Colonic mucosa (tissue), 4 donors: ENCODE measurements at regions not wholly inside any gene's neighbourhood (a gene's known extent, or its start where the extent isn't known, plus 50 kb on each side); places are given as distances from the start of the nearest gene placed in this dataset.

Experiments
- DNase-seq: peaks from one replicate; pipeline ENCODE4 v3.0.0-alpha.2; 2020
- H3K27ac ChIP-seq: fragments of 200-600 bp; one replicate; pipeline ENCODE4 v1.8.0; 2021
- H3K27me3 ChIP-seq: fragments of 200-600 bp; one replicate; pipeline ENCODE4 v1.8.0; 2021
- H3K36me3 ChIP-seq: fragments of 200-600 bp; one replicate; pipeline ENCODE4 v1.8.0; 2021
- H3K4me1 ChIP-seq: fragments of 200-600 bp; one replicate; pipeline ENCODE4 v1.8.0; 2021; ENCODE audit warnings: mild to moderate bottlenecking
- H3K4me3 ChIP-seq: fragments of 200-600 bp; one replicate; pipeline ENCODE4 v1.8.0; 2021
- H3K9ac ChIP-seq, 2 donors: one replicate each; pipeline ENCODE4 v1.7.0; 2013; ENCODE audit warnings: control low read depth in 2 of 2, low read depth in 2 of 2, low read length in 2 of 2
- H3K9me3 ChIP-seq: fragments of 200-600 bp; one replicate; pipeline ENCODE4 v1.8.0; 2021
- CTCF ChIP-seq: fragments of 200-600 bp; IDR thresholded peaks from one replicate; pipeline ENCODE4 v1.8.0; 2022; ENCODE audit warnings: antibody characterized with exemption, mild to moderate bottlenecking
- intact Hi-C: fragments of 100-400 bp; cut with DNase I; formaldehyde crosslinking; loops from one replicate; pipeline ENCODE4 v1.14.1; 2022
- donor health status: healthy.
- donor health status: DM: no; HTN: no; CAD: no.
- donor health status: DM: no; HTN: no; CAD: no.

- intact Hi-C loops: no loop called here
Observed at GRCh38 chr7:110600956-110601355, 490.0 kb upstream of the LRRN3 start.

GRCh38 chr7:110601710-110602109 lies 489.2 kb upstream of the LRRN3 start:
- TF ChIP-seq CTCF: no peak
- no peaks in the 10 kb centered on the region for H3K9me3 ChIP-seq
- no peak for DNase-seq
- no peak overlapping the region for H3K9ac ChIP-seq
- no peaks in the 10 kb centered on the region for H3K36me3 ChIP-seq
- intact Hi-C loops: no loop called here
- no peak overlapping the region for H3K27ac ChIP-seq
- H3K4me3 ChIP-seq: no peak overlapping the region
- no peaks in the 10 kb centered on the region for H3K27me3 ChIP-seq
- no peaks in the 10 kb centered on the region for H3K4me1 ChIP-seq

More at GRCh38 chr7:110600956-110601355, 490.0 kb upstream of the LRRN3 start:
- H3K27me3 ChIP-seq: no peaks in the 10 kb centered on the region
- no peaks in the 10 kb centered on the region for H3K36me3 ChIP-seq
- no peak for TF ChIP-seq CTCF
- H3K4me1 ChIP-seq: no peaks in the 10 kb centered on the region
- H3K4me3 ChIP-seq: no peak overlapping the region
- no peaks in the 10 kb centered on the region for H3K9me3 ChIP-seq
- no peak overlapping the region for H3K9ac ChIP-seq
- H3K27ac ChIP-seq: no peak overlapping the region
- no peak for DNase-seq

- Histone ChIP-seq H3K27ac (no peak overlapping the region), H3K9ac (no peak overlapping the region), H3K9me3 (no peaks in the 10 kb centered on the region), H3K4me3 (no peak overlapping the region), H3K36me3 (no peaks in the 10 kb centered on the region), H3K27me3 (no peaks in the 10 kb centered on the region), H3K4me1 (no peaks in the 10 kb centered on the region)
- intact Hi-C loops: no loop called here
- TF ChIP-seq CTCF: no peak
- DNase-seq: no peak
Observed at GRCh38 chr7:110604206-110604605, 486.7 kb upstream of the LRRN3 start.

- H3K36me3 ChIP-seq: no peaks in the 10 kb centered on the region
- H3K4me1 ChIP-seq: no peaks in the 10 kb centered on the region
- H3K27ac ChIP-seq: no peak overlapping the region
- no peak overlapping the region for H3K9ac ChIP-seq
- no peak overlapping the region for H3K4me3 ChIP-seq
- intact Hi-C loops: no loop called here
- no peaks in the 10 kb centered on the region for H3K9me3 ChIP-seq
- DNase-seq: no peak
- TF ChIP-seq CTCF: no peak
- H3K27me3 ChIP-seq: no peaks in the 10 kb centered on the region
Observed at GRCh38 chr7:110604885-110605284, 486.0 kb upstream of the LRRN3 start.

- no peak for DNase-seq
- no peak overlapping the region for H3K27ac ChIP-seq
- no peaks in the 10 kb centered on the region for H3K36me3 ChIP-seq
- intact Hi-C loops: no loop called here
- no peak overlapping the region for H3K9ac ChIP-seq
- no peak overlapping the region for H3K4me3 ChIP-seq
- H3K9me3 ChIP-seq: no peaks in the 10 kb centered on the region
- H3K27me3 ChIP-seq: no peaks in the 10 kb centered on the region
- no peaks in the 10 kb centered on the region for H3K4me1 ChIP-seq
- TF ChIP-seq CTCF: no peak
Observed at GRCh38 chr7:110607050-110607857, 483.7 kb upstream of the LRRN3 start.
